Astrocyte (in vitro differentiated cells and primary cell): ENCODE measurements at regions not wholly inside any gene's neighbourhood (a gene's known extent, or its start where the extent isn't known, plus 50 kb on each side); places are given as distances from the start of the nearest gene placed in this dataset.

Experiments
- DNase-seq: peaks from one replicate; pipeline ENCODE4 v3.0.0-alpha.2; 2010; ENCODE audit warnings: low read depth
- FAIRE-seq: peaks from 2 replicates; lab custom pipeline; 2011; peaks lifted over from hg19 to GRCh38; lab: Jason Lieb, UNC
- H2AFZ ChIP-seq: 2 replicates; pipeline ENCODE4 v1.6.0; 2012; ENCODE audit warnings: low read depth, low read length, inconsistent platforms
- H3K27ac ChIP-seq: 2 replicates; pipeline ENCODE4 v1.5.1; 2011; ENCODE audit warnings: low read depth, low read length, inconsistent platforms
- H3K27me3 ChIP-seq: 2 replicates; pipeline ENCODE4 v1.6.0; 2011; ENCODE audit warnings: low read length, inconsistent platforms; ENCODE audit not compliant: insufficient read depth
- H3K36me3 ChIP-seq: 2 replicates; pipeline ENCODE4 v1.5.1; 2011; ENCODE audit warnings: low read length, inconsistent platforms; ENCODE audit not compliant: insufficient read depth
- H3K4me1 ChIP-seq: 2 replicates; pipeline ENCODE4 v1.5.1; 2011; ENCODE audit warnings: low read length, inconsistent platforms; ENCODE audit not compliant: insufficient read depth
- H3K4me2 ChIP-seq: 2 replicates; pipeline ENCODE4 v1.6.0; 2012; ENCODE audit warnings: low read length, inconsistent platforms
- H3K4me3 ChIP-seq: 2 replicates; pipeline ENCODE4 v1.5.1; 2011; ENCODE audit warnings: low read depth, mild to moderate bottlenecking, low read length, inconsistent platforms; ENCODE audit not compliant: insufficient read depth
- H3K79me2 ChIP-seq: 2 replicates; pipeline ENCODE4 v1.6.0; 2012; ENCODE audit warnings: mild to moderate bottlenecking, low read length, inconsistent platforms; ENCODE audit not compliant: insufficient read depth
- H3K9ac ChIP-seq: 2 replicates; pipeline ENCODE4 v1.6.0; 2012; ENCODE audit warnings: mild to moderate bottlenecking, low read length, inconsistent platforms
- H3K9me3 ChIP-seq: 2 replicates; pipeline ENCODE4 v1.5.1; 2012; ENCODE audit warnings: low read depth, mild to moderate bottlenecking, low read length, inconsistent platforms; ENCODE audit not compliant: insufficient read depth
- H4K20me1 ChIP-seq: 2 replicates; pipeline ENCODE4 v1.6.0; 2012; ENCODE audit warnings: low read length, inconsistent platforms; ENCODE audit not compliant: insufficient read depth
- H3K27ac Mint-ChIP-seq: one replicate; pipeline ENCODE4 v1.8.0; 2021; ENCODE audit warnings: mild to moderate bottlenecking, mixed read lengths; ENCODE audit not compliant: unreplicated experiment
- H3K27me3 Mint-ChIP-seq: one replicate; pipeline ENCODE4 v1.8.0; 2021; ENCODE audit warnings: low read depth, mixed read lengths; ENCODE audit not compliant: unreplicated experiment
- H3K36me3 Mint-ChIP-seq: one replicate; pipeline ENCODE4 v1.8.0; 2021; ENCODE audit warnings: low read depth, mixed read lengths; ENCODE audit not compliant: unreplicated experiment
- H3K4me1 Mint-ChIP-seq: one replicate; pipeline ENCODE4 v1.8.0; 2021; ENCODE audit warnings: low read depth, mixed read lengths; ENCODE audit not compliant: unreplicated experiment
- H3K4me3 Mint-ChIP-seq: one replicate; pipeline ENCODE4 v1.8.0; 2021; ENCODE audit warnings: mild to moderate bottlenecking, moderate library complexity, mixed read lengths; ENCODE audit not compliant: unreplicated experiment
- H3K9me3 Mint-ChIP-seq: one replicate; pipeline ENCODE4 v1.8.0; 2021; ENCODE audit warnings: mild to moderate bottlenecking, mixed read lengths; ENCODE audit not compliant: unreplicated experiment
- EZH2 ChIP-seq: IDR thresholded peaks from 2 replicates; pipeline ENCODE4 v1.6.1; 2012; ENCODE audit warnings: mild to moderate bottlenecking, low read length, inconsistent platforms; ENCODE audit not compliant: insufficient read depth
- TF ChIP-seq, protein P1 (sequence below): IDR thresholded peaks from 2 replicates; pipeline ENCODE4 v1.5.1; 2011; ENCODE audit warnings: low read depth, mild to moderate bottlenecking, inconsistent platforms, low read length, moderate library complexity; ENCODE audit not compliant: insufficient read depth

DNA sequence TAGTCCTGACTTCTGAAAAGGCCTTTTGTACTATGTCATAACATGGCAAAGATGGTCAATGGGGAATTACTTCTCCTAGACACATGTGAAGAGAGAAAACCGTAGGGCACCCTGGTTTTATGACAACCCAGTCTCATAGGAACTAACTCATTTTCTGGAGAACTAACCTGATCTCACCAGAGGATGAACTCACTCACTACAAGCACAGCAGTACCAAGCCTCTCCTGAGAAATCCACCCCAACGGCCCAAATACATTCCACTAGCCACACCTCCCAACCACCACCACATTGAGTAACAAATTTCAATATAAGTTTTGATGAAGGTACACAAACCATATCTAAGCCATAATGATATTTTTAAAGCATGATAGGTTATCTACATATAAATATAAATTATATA, 909.3 kb upstream of the CDH10 start:
- FAIRE-seq, result no peak
- Mint-ChIP-seq H3K27me3 (no peaks in the 10 kb centered on the region), H3K4me1 (no peaks in the 10 kb centered on the region), H3K9me3 (no peaks in the 10 kb centered on the region), H3K27ac (no peak overlapping the region), H3K4me3 (no peak overlapping the region), H3K36me3 (no peaks in the 10 kb centered on the region)
- no peaks in the 10 kb centered on the region for H3K4me1 ChIP-seq
- no peak overlapping the region for H3K27ac ChIP-seq
- H3K36me3 ChIP-seq, result no peaks in the 10 kb centered on the region
- H4K20me1 ChIP-seq, result no peaks in the 10 kb centered on the region
- H3K9me3 ChIP-seq, result no peaks in the 10 kb centered on the region
- no peaks in the 10 kb centered on the region for H3K79me2 ChIP-seq
- H3K27me3 ChIP-seq, result no peaks in the 10 kb centered on the region
- no peak overlapping the region for H3K4me3 ChIP-seq
- no peak for DNase-seq
- no peak overlapping the region for H3K9ac ChIP-seq
- no peak for TF ChIP-seq EZH2
- TF ChIP-seq, protein P1, sequence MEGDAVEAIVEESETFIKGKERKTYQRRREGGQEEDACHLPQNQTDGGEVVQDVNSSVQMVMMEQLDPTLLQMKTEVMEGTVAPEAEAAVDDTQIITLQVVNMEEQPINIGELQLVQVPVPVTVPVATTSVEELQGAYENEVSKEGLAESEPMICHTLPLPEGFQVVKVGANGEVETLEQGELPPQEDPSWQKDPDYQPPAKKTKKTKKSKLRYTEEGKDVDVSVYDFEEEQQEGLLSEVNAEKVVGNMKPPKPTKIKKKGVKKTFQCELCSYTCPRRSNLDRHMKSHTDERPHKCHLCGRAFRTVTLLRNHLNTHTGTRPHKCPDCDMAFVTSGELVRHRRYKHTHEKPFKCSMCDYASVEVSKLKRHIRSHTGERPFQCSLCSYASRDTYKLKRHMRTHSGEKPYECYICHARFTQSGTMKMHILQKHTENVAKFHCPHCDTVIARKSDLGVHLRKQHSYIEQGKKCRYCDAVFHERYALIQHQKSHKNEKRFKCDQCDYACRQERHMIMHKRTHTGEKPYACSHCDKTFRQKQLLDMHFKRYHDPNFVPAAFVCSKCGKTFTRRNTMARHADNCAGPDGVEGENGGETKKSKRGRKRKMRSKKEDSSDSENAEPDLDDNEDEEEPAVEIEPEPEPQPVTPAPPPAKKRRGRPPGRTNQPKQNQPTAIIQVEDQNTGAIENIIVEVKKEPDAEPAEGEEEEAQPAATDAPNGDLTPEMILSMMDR, result no peak
- no peak overlapping the region for H2AFZ ChIP-seq
- H3K4me2 ChIP-seq, result no peak overlapping the region

DNA sequence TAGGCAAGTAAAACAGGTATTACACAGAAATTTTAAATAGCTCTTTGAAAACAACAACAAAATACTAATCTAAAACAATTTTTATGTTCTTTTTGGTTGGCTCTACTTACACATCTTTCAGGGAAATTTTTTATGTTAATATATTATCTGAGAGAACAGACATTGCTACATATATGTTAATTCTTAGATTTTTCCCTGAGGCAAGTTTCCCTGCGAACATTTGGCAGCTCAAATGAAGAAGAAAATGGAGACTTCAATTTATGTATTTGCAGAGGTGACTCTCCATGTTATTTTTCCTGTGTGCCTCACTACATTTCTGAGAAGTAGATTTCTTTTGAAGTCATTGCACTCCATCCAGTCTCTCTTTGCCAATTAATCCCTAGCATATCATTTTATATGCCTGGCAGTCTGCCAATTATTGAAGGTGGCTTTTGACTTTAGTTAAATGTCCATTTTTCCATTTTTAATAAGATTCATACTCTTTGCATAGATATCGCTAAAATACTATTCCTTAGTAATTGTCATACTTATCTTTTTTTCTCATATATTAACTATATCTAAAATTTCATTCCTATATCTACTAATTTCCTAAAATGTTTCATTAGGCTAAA, 908.2 kb upstream of the CDH10 start:
- Histone ChIP-seq H3K9me3 (no peaks in the 10 kb centered on the region), H3K4me3 (no peak overlapping the region), H3K9ac (no peak overlapping the region), H3K4me1 (no peaks in the 10 kb centered on the region), H3K27ac (no peak overlapping the region), H3K4me2 (no peak overlapping the region), H2AFZ (no peak overlapping the region), H3K79me2 (no peaks in the 10 kb centered on the region), H3K36me3 (no peaks in the 10 kb centered on the region), H4K20me1 (no peaks in the 10 kb centered on the region), H3K27me3 (no peaks in the 10 kb centered on the region)
- no peak overlapping the region for H3K4me3 Mint-ChIP-seq
- H3K27ac Mint-ChIP-seq, result no peak overlapping the region
- no peaks in the 10 kb centered on the region for H3K36me3 Mint-ChIP-seq
- H3K27me3 Mint-ChIP-seq, result no peaks in the 10 kb centered on the region
- H3K4me1 Mint-ChIP-seq, result no peaks in the 10 kb centered on the region
- H3K9me3 Mint-ChIP-seq, result no peaks in the 10 kb centered on the region
- FAIRE-seq, result no peak
- TF ChIP-seq EZH2, result no peak
- TF ChIP-seq, protein P1, result no peak
- no peak for DNase-seq

DNA sequence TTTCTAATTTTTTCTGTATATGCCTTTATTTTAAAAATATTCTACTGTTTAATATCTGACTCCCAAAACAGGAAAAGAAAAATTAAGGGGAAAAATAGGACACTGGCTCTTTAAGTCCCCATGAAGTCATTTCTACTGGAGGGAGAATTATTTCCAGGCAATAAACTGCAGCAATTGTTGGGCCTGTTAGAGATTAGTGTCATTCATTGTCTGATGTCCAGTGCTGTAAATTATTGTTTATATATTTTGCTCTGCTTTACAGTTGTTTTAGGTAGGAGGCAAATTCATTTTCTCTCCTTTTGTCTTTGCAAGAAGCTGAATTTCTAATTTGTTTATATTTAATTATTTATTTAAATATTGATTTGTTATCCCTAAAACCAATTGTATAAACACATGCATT, 906.0 kb upstream of the CDH10 start:
- H3K27me3 Mint-ChIP-seq, result no peaks in the 10 kb centered on the region
- no peak for TF ChIP-seq EZH2
- TF ChIP-seq, protein P1, result no peak
- no peaks in the 10 kb centered on the region for H3K36me3 Mint-ChIP-seq
- no peaks in the 10 kb centered on the region for H3K4me1 Mint-ChIP-seq
- Histone ChIP-seq H3K27ac (no peak overlapping the region), H3K4me2 (no peak overlapping the region), H2AFZ (no peak overlapping the region), H3K4me1 (no peaks in the 10 kb centered on the region), H4K20me1 (no peaks in the 10 kb centered on the region), H3K9ac (no peak overlapping the region), H3K9me3 (no peaks in the 10 kb centered on the region), H3K36me3 (no peaks in the 10 kb centered on the region), H3K4me3 (no peak overlapping the region), H3K79me2 (no peaks in the 10 kb centered on the region), H3K27me3 (no peaks in the 10 kb centered on the region)
- H3K4me3 Mint-ChIP-seq, result no peak overlapping the region
- peaks cover under 1% of the 10 kb centered on the region for H3K9me3 Mint-ChIP-seq
- FAIRE-seq (no peak), DNase-seq (no peak)
- no peak overlapping the region for H3K27ac Mint-ChIP-seq
